ENCODE measurements at regions not wholly inside any gene's neighbourhood (a gene's known extent, or its start where the extent isn't known, plus 50 kb on each side); places are given as distances from the start of the nearest gene placed in this dataset.

- TF ChIP-seq CTCF (IDR thresholded peaks at IDR 0.05) (no peak), ZFX (IDR thresholded peaks at IDR 0.05; ENCODE audit: borderline replicate concordance) (no peak)
- no peak overlapping the region for H3K27ac ChIP-seq
Observed at GRCh38 chr10:46223626-46224413, 63.0 kb upstream of the ANTXRL start.

- TF ChIP-seq ZFX (IDR thresholded peaks at IDR 0.05; ENCODE audit: borderline replicate concordance) (no peak), CTCF (IDR thresholded peaks at IDR 0.05) (no peak)
- H3K27ac ChIP-seq = no peak overlapping the region
Observed at GRCh38 chr10:46224414-46224682, 62.4 kb upstream of the ANTXRL start.

DNA sequence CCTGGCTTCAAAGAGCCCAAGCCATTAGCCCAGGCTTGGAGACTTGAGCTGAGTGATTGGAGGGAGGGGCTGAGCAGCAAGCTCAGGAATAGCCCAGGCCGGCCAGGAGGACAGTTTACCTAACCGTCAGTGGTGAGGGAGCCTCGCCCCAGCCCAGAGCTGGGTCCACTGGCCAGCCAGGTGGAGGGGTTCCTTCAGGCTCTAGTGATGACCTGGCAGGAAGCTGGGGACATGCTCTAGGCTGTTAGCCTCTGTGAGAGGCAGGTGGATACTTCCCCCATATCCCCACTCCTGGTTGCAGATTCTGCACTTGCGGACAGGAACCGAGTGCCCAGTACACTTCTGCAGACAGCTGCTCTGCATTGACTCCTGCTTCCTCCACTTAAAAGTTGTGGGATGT is 61.2 kb upstream of the ANTXRL start:
- H3K27ac ChIP-seq = no peak overlapping the region
- no peak for TF ChIP-seq CTCF (IDR thresholded peaks at IDR 0.05)
- no peak for TF ChIP-seq ZFX (IDR thresholded peaks at IDR 0.05; ENCODE audit: borderline replicate concordance)

- no peak overlapping the region for H3K27ac ChIP-seq
- no peak for TF ChIP-seq ZFX (IDR thresholded peaks at IDR 0.05; ENCODE audit: borderline replicate concordance)
- no peak for TF ChIP-seq CTCF (IDR thresholded peaks at IDR 0.05)
Observed at GRCh38 chr10:46226232-46226631, 60.6 kb upstream of the ANTXRL start.

- H3K27ac ChIP-seq = no peak overlapping the region
- TF ChIP-seq CTCF (IDR thresholded peaks at IDR 0.05) (no peak), ZFX (IDR thresholded peaks at IDR 0.05; ENCODE audit: borderline replicate concordance) (no peak)
Observed at GRCh38 chr10:46226900-46227558, 59.8 kb upstream of the ANTXRL start.

- TF ChIP-seq ZFX (IDR thresholded peaks at IDR 0.05; ENCODE audit: borderline replicate concordance) = no peak
- no peak for TF ChIP-seq CTCF (IDR thresholded peaks at IDR 0.05)
- H3K27ac ChIP-seq = no peak overlapping the region
Observed at GRCh38 chr10:46227571-46227935, 59.2 kb upstream of the ANTXRL start.

- H3K27ac ChIP-seq = no peak overlapping the region
- TF ChIP-seq ZFX (IDR thresholded peaks at IDR 0.05; ENCODE audit: borderline replicate concordance) = no peak
- no peak for TF ChIP-seq CTCF (IDR thresholded peaks at IDR 0.05)
Observed at GRCh38 chr10:46227936-46228562, 58.7 kb upstream of the ANTXRL start.
